ENCODE measurements at regions not wholly inside any gene's neighbourhood (a gene's known extent, or its start where the extent isn't known, plus 50 kb on each side); places are given as distances from the start of the nearest gene placed in this dataset.
A peak's percentile ranks its signal among the peaks of the same experiment; 100 is the strongest.

GRCh38 chr5:173689737-173690360 lies 73.4 kb upstream of the BOD1 start:
- Histone ChIP-seq H3K4me3 (peak overlapping the region in 4 of 12 donors; percentile 3 to 19 (median 8)), H3K4me1 (peaks cover 9 to 25% (median 17%) of the 10 kb centered on the region in 12 donors), H3K27me3 (no peaks in the 10 kb centered on the region), H3K27ac (peak overlapping the region; percentile 31 to 83 (median 68)), H3K36me3 (no peaks in the 10 kb centered on the region), H3K9me3 (peaks cover 0 to 7% (median 0%) of the 10 kb centered on the region in 12 donors)
- intact Hi-C loops (cut with DNase I): loop anchor here in 1 of 10 donors (10.0 kb wide), 1 partner anchor 55 kb away; no protein-coding TSS in a partner anchor
- DNase-seq: peak in 3 of 5 donors; percentile 37 to 59 (median 44)
- 13 to 22% (median 20%) methylated on average over 12 of the region's 12 CpGs for WGBS, 4 donors
- peak; percentile 80 to 89 (median 84) for ATAC-seq
- TF ChIP-seq POLR2A (IDR thresholded peaks at IDR 0.05) (no peak), CTCF (IDR thresholded peaks at IDR 0.05) (peak in 6 of 12 donors; percentile 10 to 35 (median 22))

GRCh38 chr5:173691931-173692330 lies 75.5 kb upstream of the BOD1 start:
- TF ChIP-seq POLR2A (IDR thresholded peaks at IDR 0.05) (no peak), CTCF (IDR thresholded peaks at IDR 0.05) (no peak)
- Histone ChIP-seq H3K4me3 (no peak overlapping the region), H3K27me3 (no peaks in the 10 kb centered on the region), H3K4me1 (peaks cover 9 to 25% (median 17%) of the 10 kb centered on the region in 12 donors), H3K9me3 (peaks cover 0 to 7% (median 0%) of the 10 kb centered on the region in 12 donors), H3K27ac (no peak overlapping the region), H3K36me3 (no peaks in the 10 kb centered on the region)
- ATAC-seq (no peak), DNase-seq (no peak)
- intact Hi-C loops (cut with DNase I): no loop called here

GRCh38 chr5:173693670-173694069 lies 77.2 kb upstream of the BOD1 start:
- Histone ChIP-seq H3K27ac (no peak overlapping the region), H3K36me3 (no peaks in the 10 kb centered on the region), H3K27me3 (no peaks in the 10 kb centered on the region), H3K4me3 (no peak overlapping the region), H3K9me3 (peaks cover 0 to 7% (median 0%) of the 10 kb centered on the region in 12 donors), H3K4me1 (peaks cover 9 to 19% (median 15%) of the 10 kb centered on the region in 12 donors)
- WGBS, 4 donors: 72 to 78% (median 76%) methylated on average over 4 to 5 of the region's 5 CpGs
- intact Hi-C loops (cut with DNase I): no loop called here
- TF ChIP-seq POLR2A (IDR thresholded peaks at IDR 0.05) (no peak), CTCF (IDR thresholded peaks at IDR 0.05) (no peak)
- ATAC-seq: no peak
- DNase-seq: no peak

GRCh38 chr5:173696216-173696615 lies 79.8 kb upstream of the BOD1 start:
- H3K27me3 ChIP-seq: no peaks in the 10 kb centered on the region
- H3K27ac ChIP-seq: no peak overlapping the region
- H3K9me3 ChIP-seq: peaks cover 0 to 7% (median 0%) of the 10 kb centered on the region in 12 donors
- no peak for TF ChIP-seq POLR2A (IDR thresholded peaks at IDR 0.05)
- no peak for TF ChIP-seq CTCF (IDR thresholded peaks at IDR 0.05)
- ATAC-seq (no peak), DNase-seq (no peak)
- no peaks in the 10 kb centered on the region for H3K36me3 ChIP-seq
- H3K4me3 ChIP-seq: no peak overlapping the region
- WGBS, 4 donors: 97 to 98% (median 98%) methylated on average over 3 of the region's 3 CpGs
- no peaks in the 10 kb centered on the region for H3K4me1 ChIP-seq
- intact Hi-C loops (cut with DNase I): no loop called here

All from heart left ventricle (tissue), 16 donors.